GM12865 (cell line): ENCODE measurements at regions not wholly inside any gene's neighbourhood (a gene's known extent, or its start where the extent isn't known, plus 50 kb on each side); places are given as distances from the start of the nearest gene placed in this dataset.

Experiments
- DNase-seq: peaks from one replicate; pipeline ENCODE4 v3.0.0; 2010; ENCODE audit warnings: low read depth
- H3K4me3 ChIP-seq: 2 replicates; pipeline ENCODE4 v1.5.1; 2011; ENCODE audit warnings: mild to moderate bottlenecking, low read depth, low read length, control low read depth
- CTCF ChIP-seq: IDR thresholded peaks from 2 replicates; pipeline ENCODE4 v1.5.1; 2011; ENCODE audit warnings: low read length, control low read depth, low read depth, inconsistent platforms; ENCODE audit not compliant: insufficient read depth; ENCODE audit errors: missing control alignments

GRCh38 chr3:107951126-107951525, 139.7 kb downstream of the CD47 start:
- no peak for DNase-seq
- no peak overlapping the region for H3K4me3 ChIP-seq
- no peak for TF ChIP-seq CTCF

- no peak for DNase-seq
- TF ChIP-seq CTCF: no peak
- no peak overlapping the region for H3K4me3 ChIP-seq
Observed at GRCh38 chr3:107950417-107950816, 140.4 kb downstream of the CD47 start.

GRCh38 chr3:107949394-107949970, 141.3 kb downstream of the CD47 start:
- no peak overlapping the region for H3K4me3 ChIP-seq
- DNase-seq: no peak
- no peak for TF ChIP-seq CTCF

- TF ChIP-seq CTCF: no peak
- H3K4me3 ChIP-seq: no peak overlapping the region
- no peak for DNase-seq
Observed at GRCh38 chr3:107947203-107947602, 143.6 kb downstream of the CD47 start.

- no peak for DNase-seq
- no peak overlapping the region for H3K4me3 ChIP-seq
- no peak for TF ChIP-seq CTCF
Observed at GRCh38 chr3:107946700-107947099, 144.1 kb downstream of the CD47 start.

GRCh38 chr3:107945417-107946094, 145.3 kb downstream of the CD47 start:
- H3K4me3 ChIP-seq: no peak overlapping the region
- no peak for DNase-seq
- TF ChIP-seq CTCF: no peak
